WTC11 (cell line): ENCODE measurements at regions not wholly inside any gene's neighbourhood (a gene's known extent, or its start where the extent isn't known, plus 50 kb on each side); places are given as distances from the start of the nearest gene placed in this dataset.

Experiments
- ATAC-seq: fragments of 200-7000 bp; cut with Tn5 transposase; 2 replicates; pipeline ENCODE4 v1.10.0; 2021; ENCODE audit warnings: mild to moderate bottlenecking, moderate library complexity
- CTCF ChIA-PET: fragments of 300-600 bp; sonication (Branson Sonifier 250); formaldehyde crosslinking; loops from one replicate; lab custom pipeline; 2021; ENCODE audit warnings: antibody characterized with exemption; lab: Charles Lee
- POLR2A ChIA-PET: fragments of 350-600 bp; sonication (Branson Sonifier 250); formaldehyde crosslinking; loops from one replicate; lab custom pipeline; 2021; ENCODE audit warnings: antibody characterized with exemption; lab: Charles Lee
- DNase-seq: peaks from one replicate; pipeline ENCODE4 v3.0.0; 2021; ENCODE audit warnings: low spot score
- H3K27ac Mint-ChIP-seq: 2 replicates; pipeline ENCODE4 v1.8.0; 2021; ENCODE audit warnings: mixed read lengths
- H3K27me3 Mint-ChIP-seq: 2 replicates; pipeline ENCODE4 v1.8.0; 2021; ENCODE audit warnings: low read depth, mild to moderate bottlenecking, moderate library complexity, mixed read lengths
- H3K36me3 Mint-ChIP-seq: 2 replicates; pipeline ENCODE4 v1.8.0; 2021; ENCODE audit warnings: mixed read lengths
- H3K4me1 Mint-ChIP-seq: 2 replicates; pipeline ENCODE4 v1.8.0; 2022; ENCODE audit warnings: mixed read lengths
- H3K4me3 Mint-ChIP-seq: 2 replicates; pipeline ENCODE4 v1.8.0; 2021; ENCODE audit warnings: mild to moderate bottlenecking, moderate library complexity, mixed read lengths
- H3K9me3 Mint-ChIP-seq: 2 replicates; pipeline ENCODE4 v1.8.0; 2021; ENCODE audit warnings: mixed read lengths
- AFF4 ChIP-seq: sonication (generic); formaldehyde crosslinking; IDR thresholded peaks from 2 replicates; pipeline ENCODE4 v1.8.1; 2023; ENCODE audit warnings: mild to moderate bottlenecking, missing genetic modification reagents, borderline replicate concordance
- ERG ChIP-seq: fragments of 250-450 bp; sonication (Bioruptor Pico); IDR thresholded peaks from 2 replicates; pipeline ENCODE4 v1.8.0; 2021; ENCODE audit warnings: mild to moderate bottlenecking
- GTF2I ChIP-seq: fragments of 250-450 bp; sonication (Bioruptor Pico); conservative IDR thresholded peaks from 2 replicates; pipeline ENCODE4 v1.4.0; 2021; ENCODE audit warnings: mild to moderate bottlenecking
- KAT7 ChIP-seq: sonication (generic); formaldehyde crosslinking; IDR thresholded peaks from 2 replicates; pipeline ENCODE4 v1.8.1; 2023; ENCODE audit warnings: missing genetic modification reagents, mild to moderate bottlenecking, borderline replicate concordance
- MYBL2 ChIP-seq: sonication (generic); formaldehyde crosslinking; IDR thresholded peaks from 2 replicates; pipeline ENCODE4 v1.8.1; 2023; ENCODE audit warnings: mild to moderate bottlenecking, moderate library complexity, missing genetic modification reagents
- NR3C1 ChIP-seq: sonication (generic); formaldehyde crosslinking; conservative IDR thresholded peaks from 2 replicates; pipeline ENCODE4 v1.8.1; 2023; ENCODE audit warnings: low read depth, mild to moderate bottlenecking, missing genetic modification reagents
- OVOL2 ChIP-seq: fragments of 250-450 bp; sonication (Bioruptor Pico); IDR thresholded peaks from 2 replicates; pipeline ENCODE4 v1.9.0; 2021; ENCODE audit warnings: mild to moderate bottlenecking, borderline replicate concordance
- PREB ChIP-seq: sonication (generic); formaldehyde crosslinking; IDR thresholded peaks from 2 replicates; pipeline ENCODE4 v1.8.1; 2022; ENCODE audit warnings: mild to moderate bottlenecking, missing genetic modification reagents, moderate library complexity, borderline replicate concordance
- PRRX2 ChIP-seq: fragments of 250-450 bp; sonication (Bioruptor Pico); IDR thresholded peaks from 2 replicates; pipeline ENCODE4 v1.8.0; 2021; ENCODE audit warnings: mild to moderate bottlenecking
- SP1 ChIP-seq: sonication (generic); formaldehyde crosslinking; conservative IDR thresholded peaks from 2 replicates; pipeline ENCODE4 v1.8.1; 2022; ENCODE audit warnings: missing genetic modification reagents
- TCF7 ChIP-seq: sonication (generic); formaldehyde crosslinking; IDR thresholded peaks from 2 replicates; pipeline ENCODE4 v1.8.0; 2022; ENCODE audit warnings: mild to moderate bottlenecking, low read depth, missing genetic modification reagents, moderate library complexity
- TP53 ChIP-seq: sonication (generic); formaldehyde crosslinking; IDR thresholded peaks from 2 replicates; pipeline ENCODE4 v1.8.1; 2023; ENCODE audit warnings: mild to moderate bottlenecking, missing genetic modification reagents
- ZBTB43 ChIP-seq: sonication (generic); formaldehyde crosslinking; IDR thresholded peaks from 2 replicates; pipeline ENCODE4 v1.8.1; 2023; ENCODE audit warnings: mild to moderate bottlenecking, missing genetic modification reagents
- ZMAT4 ChIP-seq: fragments of 250-450 bp; sonication (Bioruptor Pico); IDR thresholded peaks from 2 replicates; pipeline ENCODE4 v1.9.0; 2021; ENCODE audit warnings: mild to moderate bottlenecking
- TF ChIP-seq, protein P1 (sequence below): sonication (generic); formaldehyde crosslinking; IDR thresholded peaks from 2 replicates; pipeline ENCODE4 v1.8.1; 2022; ENCODE audit warnings: low read depth, missing genetic modification reagents, borderline replicate concordance
- TF ChIP-seq, protein P2 (sequence below): fragments of 250-450 bp; sonication (Bioruptor Pico); IDR thresholded peaks from 2 replicates; pipeline ENCODE4 v2.1.2; 2022; ENCODE audit warnings: mild to moderate bottlenecking, moderate library complexity
- TF ChIP-seq, protein P3 (sequence below): sonication (generic); formaldehyde crosslinking; IDR thresholded peaks from 2 replicates; pipeline ENCODE4 v1.8.1; 2023; ENCODE audit warnings: mild to moderate bottlenecking, missing genetic modification reagents, moderate library complexity
- TF ChIP-seq, protein P4 (sequence below): sonication (generic); formaldehyde crosslinking; IDR thresholded peaks from 2 replicates; pipeline ENCODE4 v1.8.0; 2022; ENCODE audit warnings: mild to moderate bottlenecking, missing genetic modification reagents

DNA sequence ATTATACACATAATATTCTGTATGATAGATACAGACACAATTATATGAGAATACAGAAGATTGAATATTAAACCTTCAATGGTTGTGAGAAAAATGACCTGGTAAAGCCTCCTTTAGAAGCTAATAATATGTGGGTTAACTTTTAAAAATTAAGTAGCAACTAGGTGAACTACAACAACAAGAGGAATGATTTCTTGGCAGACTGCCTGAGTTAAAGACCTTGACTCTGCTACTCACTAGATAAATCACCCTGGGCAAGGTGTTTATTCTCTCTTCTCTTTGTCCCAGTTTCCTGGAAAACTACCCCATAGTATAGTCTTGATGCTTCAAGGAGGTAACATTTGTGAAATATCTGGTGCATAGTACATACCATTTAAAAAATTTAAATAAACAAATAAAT lies 519.6 kb upstream of the TENM4 start:
- no peak for TF ChIP-seq ZMAT4 (CRISPR knock-in tag)
- no peak for TF ChIP-seq PRRX2
- TF ChIP-seq ZBTB43, result no peak
- TF ChIP-seq PREB, result no peak
- no peak for TF ChIP-seq SP1
- no peak for TF ChIP-seq AFF4
- TF ChIP-seq, protein P1, sequence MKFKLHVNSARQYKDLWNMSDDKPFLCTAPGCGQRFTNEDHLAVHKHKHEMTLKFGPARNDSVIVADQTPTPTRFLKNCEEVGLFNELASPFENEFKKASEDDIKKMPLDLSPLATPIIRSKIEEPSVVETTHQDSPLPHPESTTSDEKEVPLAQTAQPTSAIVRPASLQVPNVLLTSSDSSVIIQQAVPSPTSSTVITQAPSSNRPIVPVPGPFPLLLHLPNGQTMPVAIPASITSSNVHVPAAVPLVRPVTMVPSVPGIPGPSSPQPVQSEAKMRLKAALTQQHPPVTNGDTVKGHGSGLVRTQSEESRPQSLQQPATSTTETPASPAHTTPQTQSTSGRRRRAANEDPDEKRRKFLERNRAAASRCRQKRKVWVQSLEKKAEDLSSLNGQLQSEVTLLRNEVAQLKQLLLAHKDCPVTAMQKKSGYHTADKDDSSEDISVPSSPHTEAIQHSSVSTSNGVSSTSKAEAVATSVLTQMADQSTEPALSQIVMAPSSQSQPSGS (CRISPR knock-in tag), result no peak
- TF ChIP-seq NR3C1, result no peak
- TF ChIP-seq OVOL2 (CRISPR knock-in tag), result no peak
- TF ChIP-seq MYBL2 (CRISPR knock-in tag), result no peak
- TF ChIP-seq, protein P2, sequence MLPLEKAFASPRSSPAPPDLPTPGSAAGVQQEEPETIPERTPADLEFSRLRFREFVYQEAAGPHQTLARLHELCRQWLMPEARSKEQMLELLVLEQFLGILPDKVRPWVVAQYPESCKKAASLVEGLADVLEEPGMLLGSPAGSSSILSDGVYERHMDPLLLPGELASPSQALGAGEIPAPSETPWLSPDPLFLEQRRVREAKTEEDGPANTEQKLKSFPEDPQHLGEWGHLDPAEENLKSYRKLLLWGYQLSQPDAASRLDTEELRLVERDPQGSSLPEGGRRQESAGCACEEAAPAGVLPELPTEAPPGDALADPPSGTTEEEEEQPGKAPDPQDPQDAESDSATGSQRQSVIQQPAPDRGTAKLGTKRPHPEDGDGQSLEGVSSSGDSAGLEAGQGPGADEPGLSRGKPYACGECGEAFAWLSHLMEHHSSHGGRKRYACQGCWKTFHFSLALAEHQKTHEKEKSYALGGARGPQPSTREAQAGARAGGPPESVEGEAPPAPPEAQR, result no peak
- TF ChIP-seq, protein P3, sequence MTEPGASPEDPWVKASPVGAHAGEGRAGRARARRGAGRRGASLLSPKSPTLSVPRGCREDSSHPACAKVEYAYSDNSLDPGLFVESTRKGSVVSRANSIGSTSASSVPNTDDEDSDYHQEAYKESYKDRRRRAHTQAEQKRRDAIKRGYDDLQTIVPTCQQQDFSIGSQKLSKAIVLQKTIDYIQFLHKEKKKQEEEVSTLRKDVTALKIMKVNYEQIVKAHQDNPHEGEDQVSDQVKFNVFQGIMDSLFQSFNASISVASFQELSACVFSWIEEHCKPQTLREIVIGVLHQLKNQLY (CRISPR knock-in tag), result no peak
- TF ChIP-seq ERG (CRISPR knock-in tag), result no peak
- TF ChIP-seq TCF7 (CRISPR knock-in tag), result no peak
- TF ChIP-seq KAT7 (CRISPR knock-in tag), result no peak
- TF ChIP-seq, protein P4, sequence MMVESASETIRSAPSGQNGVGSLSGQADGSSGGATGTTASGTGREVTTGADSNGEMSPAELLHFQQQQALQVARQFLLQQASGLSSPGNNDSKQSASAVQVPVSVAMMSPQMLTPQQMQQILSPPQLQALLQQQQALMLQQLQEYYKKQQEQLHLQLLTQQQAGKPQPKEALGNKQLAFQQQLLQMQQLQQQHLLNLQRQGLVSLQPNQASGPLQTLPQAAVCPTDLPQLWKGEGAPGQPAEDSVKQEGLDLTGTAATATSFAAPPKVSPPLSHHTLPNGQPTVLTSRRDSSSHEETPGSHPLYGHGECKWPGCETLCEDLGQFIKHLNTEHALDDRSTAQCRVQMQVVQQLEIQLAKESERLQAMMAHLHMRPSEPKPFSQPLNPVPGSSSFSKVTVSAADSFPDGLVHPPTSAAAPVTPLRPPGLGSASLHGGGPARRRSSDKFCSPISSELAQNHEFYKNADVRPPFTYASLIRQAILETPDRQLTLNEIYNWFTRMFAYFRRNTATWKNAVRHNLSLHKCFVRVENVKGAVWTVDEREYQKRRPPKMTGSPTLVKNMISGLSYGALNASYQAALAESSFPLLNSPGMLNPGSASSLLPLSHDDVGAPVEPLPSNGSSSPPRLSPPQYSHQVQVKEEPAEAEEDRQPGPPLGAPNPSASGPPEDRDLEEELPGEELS (CRISPR knock-in tag), result no peak
- TF ChIP-seq TP53, result no peak
- TF ChIP-seq GTF2I (CRISPR knock-in tag), result no peak
- TF ChIP-seq, all 79 proteins: peak for 0
- no peak overlapping the region for H3K27ac Mint-ChIP-seq
- DNase-seq (no peak), ATAC-seq (no peak)
- H3K36me3 Mint-ChIP-seq, result peaks cover 19% of the 10 kb centered on the region
- CTCF ChIA-PET, result no interaction called here
- no peak overlapping the region for H3K4me3 Mint-ChIP-seq
- peaks cover 9% of the 10 kb centered on the region for H3K4me1 Mint-ChIP-seq
- H3K9me3 Mint-ChIP-seq, result peaks cover 31% of the 10 kb centered on the region
- POLR2A ChIA-PET, result no interaction called here
- peaks cover 2% of the 10 kb centered on the region; the same call in 1 of the 2 replicates for H3K27me3 Mint-ChIP-seq
